ENCODE measurements at regions not wholly inside any gene's neighbourhood (a gene's known extent, or its start where the extent isn't known, plus 50 kb on each side); places are given as distances from the start of the nearest gene placed in this dataset.

DNA sequence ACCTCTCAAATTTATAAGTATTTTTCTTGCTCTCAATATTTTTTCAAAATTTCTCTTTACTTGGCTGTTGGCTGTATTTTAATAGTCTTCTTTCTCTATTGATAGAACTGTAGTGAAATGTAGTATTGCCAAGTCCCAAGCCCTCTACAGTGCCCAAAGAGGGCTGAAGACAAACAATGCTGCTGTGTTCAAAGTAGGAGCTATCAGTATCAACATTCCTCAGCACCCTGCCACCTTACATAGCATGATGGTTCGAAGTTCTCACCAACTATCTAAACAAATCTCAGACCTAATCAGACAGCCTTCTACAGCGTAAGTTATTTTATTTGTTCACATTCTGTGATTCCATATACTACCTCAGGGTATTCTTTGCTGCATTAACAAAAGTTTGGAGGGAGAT lies 99.1 kb upstream of the ADAD1 start:
- H3K27ac ChIP-seq, result no peak overlapping the region
- H3K4me3 ChIP-seq, result no peak overlapping the region
- H3K4me1 ChIP-seq, result no peaks in the 10 kb centered on the region
- intact Hi-C loops (cut with DNase I; ENCODE audit: low total_unique reads), result no loop called here
- TF ChIP-seq POLR2A (IDR thresholded peaks at IDR 0.05), result no peak
- TF ChIP-seq, protein P1, sequence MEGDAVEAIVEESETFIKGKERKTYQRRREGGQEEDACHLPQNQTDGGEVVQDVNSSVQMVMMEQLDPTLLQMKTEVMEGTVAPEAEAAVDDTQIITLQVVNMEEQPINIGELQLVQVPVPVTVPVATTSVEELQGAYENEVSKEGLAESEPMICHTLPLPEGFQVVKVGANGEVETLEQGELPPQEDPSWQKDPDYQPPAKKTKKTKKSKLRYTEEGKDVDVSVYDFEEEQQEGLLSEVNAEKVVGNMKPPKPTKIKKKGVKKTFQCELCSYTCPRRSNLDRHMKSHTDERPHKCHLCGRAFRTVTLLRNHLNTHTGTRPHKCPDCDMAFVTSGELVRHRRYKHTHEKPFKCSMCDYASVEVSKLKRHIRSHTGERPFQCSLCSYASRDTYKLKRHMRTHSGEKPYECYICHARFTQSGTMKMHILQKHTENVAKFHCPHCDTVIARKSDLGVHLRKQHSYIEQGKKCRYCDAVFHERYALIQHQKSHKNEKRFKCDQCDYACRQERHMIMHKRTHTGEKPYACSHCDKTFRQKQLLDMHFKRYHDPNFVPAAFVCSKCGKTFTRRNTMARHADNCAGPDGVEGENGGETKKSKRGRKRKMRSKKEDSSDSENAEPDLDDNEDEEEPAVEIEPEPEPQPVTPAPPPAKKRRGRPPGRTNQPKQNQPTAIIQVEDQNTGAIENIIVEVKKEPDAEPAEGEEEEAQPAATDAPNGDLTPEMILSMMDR (IDR thresholded peaks at IDR 0.05), result no peak
- no peaks in the 10 kb centered on the region for H3K27me3 ChIP-seq
- DNase-seq, result no peak
- no peaks in the 10 kb centered on the region for H3K36me3 ChIP-seq (ENCODE audit: low read depth, missing control alignments)
- 82 to 87% methylated on average over 2 of the region's 2 CpGs for WGBS, 2 donors
- H3K9me3 ChIP-seq, result no peaks in the 10 kb centered on the region

DNA sequence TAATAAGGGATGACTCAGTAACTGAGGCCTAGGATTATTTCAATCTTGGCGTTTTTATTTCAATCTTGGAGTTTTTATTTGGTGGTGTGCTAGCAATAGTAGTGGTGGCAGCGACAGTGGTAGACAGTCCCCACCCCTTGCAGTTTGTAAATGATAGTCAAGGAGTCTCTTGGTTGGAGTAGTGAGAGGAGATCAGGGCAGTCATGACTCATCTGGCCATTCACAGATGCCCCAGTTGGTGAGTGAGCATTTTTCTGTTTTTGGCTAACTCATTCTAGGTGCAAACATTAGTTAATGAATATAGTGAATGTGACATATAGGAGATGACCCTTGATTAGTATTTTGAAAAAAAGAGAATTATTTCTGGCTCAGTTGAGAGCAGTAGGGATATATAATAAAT lies 93.5 kb upstream of the ADAD1 start:
- Histone ChIP-seq H3K27me3 (no peaks in the 10 kb centered on the region), H3K4me3 (no peak overlapping the region), H3K9me3 (no peaks in the 10 kb centered on the region), H3K36me3 (ENCODE audit: low read depth, missing control alignments) (no peaks in the 10 kb centered on the region), H3K27ac (no peak overlapping the region), H3K4me1 (no peaks in the 10 kb centered on the region)
- WGBS, 2 donors, result 90 to 95% methylated on average over 2 of the region's 2 CpGs
- TF ChIP-seq POLR2A (IDR thresholded peaks at IDR 0.05), result no peak
- TF ChIP-seq, protein P1 (IDR thresholded peaks at IDR 0.05), result no peak
- DNase-seq, result no peak
- intact Hi-C loops (cut with DNase I; ENCODE audit: low total_unique reads), result no loop called here

DNA sequence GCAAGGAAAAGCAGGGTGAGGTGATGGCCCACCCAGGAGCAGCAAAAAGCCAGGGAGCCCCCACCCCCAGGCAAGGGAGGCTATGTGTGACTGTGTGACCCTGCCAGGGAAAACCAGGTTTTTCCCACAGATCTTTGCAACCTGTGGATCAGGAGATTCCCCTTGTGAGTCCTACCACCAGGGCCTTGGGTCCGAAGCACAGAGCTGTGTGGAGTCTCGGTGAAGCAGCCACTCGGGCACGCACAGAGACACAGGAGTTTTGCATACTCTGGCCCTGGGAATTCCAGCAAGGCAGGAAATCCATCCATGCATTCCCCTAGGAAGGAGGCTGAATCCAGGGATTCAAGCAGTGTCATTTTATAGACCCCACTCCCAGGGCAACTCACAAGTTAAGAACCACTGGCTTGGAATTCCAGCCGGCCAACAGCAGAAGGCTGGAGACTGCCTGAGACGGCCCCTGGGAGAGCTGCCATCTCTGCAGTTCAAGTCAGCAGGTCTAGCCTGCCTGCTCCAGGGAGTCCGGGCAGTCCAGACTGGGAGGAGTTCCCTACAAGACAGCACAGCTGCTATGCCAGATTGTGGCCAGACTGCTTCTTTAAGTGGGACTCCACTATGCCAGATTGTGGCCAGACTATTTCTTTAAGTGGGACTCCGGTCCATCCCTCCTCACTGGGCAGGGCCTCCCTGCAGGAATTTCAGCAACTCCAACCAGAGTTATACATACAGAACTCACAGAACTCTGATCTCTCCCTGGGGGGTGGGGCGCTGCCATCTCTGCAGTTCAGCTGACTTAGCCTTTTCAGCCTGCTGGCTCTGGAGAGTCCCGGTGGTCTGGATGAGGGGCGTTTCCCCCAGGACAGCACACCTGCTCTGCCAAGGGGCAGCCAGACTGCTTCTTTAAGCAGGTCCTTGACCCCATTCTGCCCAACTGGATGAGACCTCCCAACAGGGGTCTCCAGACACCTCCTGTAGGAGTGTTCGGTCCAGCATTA lies 85.1 kb upstream of the ADAD1 start:
- intact Hi-C loops (cut with DNase I; ENCODE audit: low total_unique reads), result no loop called here
- H3K36me3 ChIP-seq (ENCODE audit: low read depth, missing control alignments), result no peaks in the 10 kb centered on the region

DNA sequence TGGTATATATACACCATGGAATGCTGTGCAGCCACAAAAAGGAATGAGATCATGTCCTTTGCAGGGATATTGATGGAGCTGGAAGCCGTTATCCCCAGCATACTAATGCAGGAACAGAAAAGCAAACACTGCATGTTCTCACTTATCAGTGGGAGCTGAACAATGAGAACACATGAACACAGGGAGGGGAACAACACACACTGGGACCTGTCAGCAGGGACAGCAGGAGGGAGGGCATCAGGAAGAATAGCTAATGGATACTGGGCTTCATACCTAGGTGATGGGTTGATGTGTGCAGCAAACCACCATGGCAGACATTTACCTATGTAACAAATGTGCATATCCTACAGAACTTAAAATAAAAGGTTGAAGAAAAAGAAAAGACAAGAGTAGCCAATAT lies 81.1 kb upstream of the ADAD1 start:
- TF ChIP-seq POLR2A (IDR thresholded peaks at IDR 0.05), result no peak
- TF ChIP-seq, protein P1 (IDR thresholded peaks at IDR 0.05), result no peak
- H3K4me3 ChIP-seq, result no peak overlapping the region
- 44 to 84% methylated on average over 1 of the region's 1 CpG for WGBS, 2 donors
- H3K27ac ChIP-seq, result no peak overlapping the region
- DNase-seq, result no peak
- no peaks in the 10 kb centered on the region for H3K27me3 ChIP-seq
- no peaks in the 10 kb centered on the region for H3K9me3 ChIP-seq
- no peaks in the 10 kb centered on the region for H3K4me1 ChIP-seq
- no peaks in the 10 kb centered on the region for H3K36me3 ChIP-seq (ENCODE audit: low read depth, missing control alignments)
- intact Hi-C loops (cut with DNase I; ENCODE audit: low total_unique reads), result no loop called here

More for the DNA sequence above, 85.1 kb upstream of the ADAD1 start:
- 85 to 97% methylated on average over 5 to 12 of the region's 12 CpGs for WGBS, 2 donors
- DNase-seq, result no peak
- H3K4me1 ChIP-seq, result no peaks in the 10 kb centered on the region
- H3K27me3 ChIP-seq, result no peaks in the 10 kb centered on the region
- H3K9me3 ChIP-seq, result no peaks in the 10 kb centered on the region
- no peak overlapping the region for H3K4me3 ChIP-seq
- no peak overlapping the region for H3K27ac ChIP-seq
- TF ChIP-seq, protein P1 (IDR thresholded peaks at IDR 0.05), result no peak

DNA sequence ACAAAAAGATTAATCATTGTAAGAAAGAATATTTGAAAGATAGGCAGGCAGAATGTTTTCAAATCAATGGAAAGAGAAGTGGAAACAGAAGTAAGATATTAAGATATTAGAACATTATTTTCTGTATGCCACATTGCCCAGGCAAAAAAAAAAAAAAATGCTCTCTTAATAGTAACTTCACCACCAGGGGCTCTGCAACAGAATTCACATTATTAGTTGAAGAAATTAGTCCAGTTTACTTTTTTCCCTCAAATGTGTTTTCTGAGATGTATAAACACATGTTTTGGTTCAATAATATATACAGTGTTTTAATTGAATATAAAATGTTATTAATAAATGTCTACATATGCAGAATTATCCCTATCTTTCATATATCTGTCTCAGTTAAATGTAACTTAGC lies 78.0 kb upstream of the ADAD1 start:
- DNase-seq, result no peak
- no peak for TF ChIP-seq POLR2A (IDR thresholded peaks at IDR 0.05)
- TF ChIP-seq, protein P1 (IDR thresholded peaks at IDR 0.05), result no peak
- Histone ChIP-seq H3K4me1 (no peaks in the 10 kb centered on the region), H3K36me3 (ENCODE audit: low read depth, missing control alignments) (no peaks in the 10 kb centered on the region), H3K27me3 (no peaks in the 10 kb centered on the region), H3K9me3 (no peaks in the 10 kb centered on the region), H3K27ac (no peak overlapping the region), H3K4me3 (no peak overlapping the region)
- intact Hi-C loops (cut with DNase I; ENCODE audit: low total_unique reads), result no loop called here
